HG03108 (cell line): ENCODE measurements at regions not wholly inside any gene's neighbourhood (a gene's known extent, or its start where the extent isn't known, plus 50 kb on each side); places are given as distances from the start of the nearest gene placed in this dataset.

ENCODE experiments used
- ATAC-seq: cut with Tn5 transposase; IDR thresholded peaks from one replicate; pipeline ENCODE4 v1.9.1; 2021; ENCODE audit warnings: moderate library complexity; ENCODE audit not compliant: unreplicated experiment

GRCh38 chr1:95426772-95427171 lies 192.8 kb downstream of the RWDD3 start:
- no peak for ATAC-seq

GRCh38 chr1:95427525-95427924 lies 193.5 kb downstream of the RWDD3 start:
- ATAC-seq, result no peak

DNA sequence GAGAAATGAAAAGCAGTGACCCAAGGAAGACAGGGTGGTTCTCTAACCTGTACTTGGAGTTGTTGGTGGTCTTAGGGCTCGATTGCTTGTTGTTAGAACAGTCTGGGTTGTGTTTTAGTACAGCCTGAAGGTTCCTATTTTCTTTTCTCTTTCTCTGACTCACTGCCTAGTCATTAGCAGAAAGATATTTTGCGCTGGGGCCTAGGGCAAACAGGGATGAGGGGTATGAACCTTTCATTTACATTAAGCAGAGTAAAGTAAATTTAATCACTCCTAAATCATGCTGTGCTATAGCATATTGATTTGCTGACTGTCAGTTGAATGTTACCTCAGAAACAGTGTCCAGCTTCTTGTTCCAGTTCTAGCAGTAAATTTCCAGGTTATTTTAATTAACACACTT lies 197.2 kb downstream of the RWDD3 start:
- no peak for ATAC-seq

- no peak for ATAC-seq
These were observed 201.6 kb downstream of the RWDD3 start for GRCh38 chr1:95435611-95436010.

- no peak for ATAC-seq
These were observed 203.0 kb downstream of the RWDD3 start for GRCh38 chr1:95437011-95437410.

DNA sequence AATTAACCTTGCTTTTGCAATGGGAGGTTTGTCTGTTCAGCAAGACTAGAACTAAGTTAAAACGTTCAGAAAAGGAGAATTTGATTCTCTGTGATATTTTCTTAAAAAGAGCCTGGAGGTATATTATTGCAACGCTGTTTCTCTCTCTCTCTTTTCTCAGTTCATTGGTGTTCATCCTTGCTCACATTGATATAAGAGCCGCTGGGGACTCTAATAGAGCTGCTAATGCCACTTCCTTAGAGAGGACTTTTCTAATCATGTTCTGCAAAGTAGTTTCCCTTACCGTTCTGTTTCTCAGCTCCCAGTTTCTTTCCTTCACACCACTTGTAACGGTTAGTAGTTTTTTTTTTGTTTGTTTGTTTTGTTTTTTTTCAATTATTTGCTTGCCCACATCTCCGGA lies 203.8 kb downstream of the RWDD3 start:
- no peak for ATAC-seq

- no peak for ATAC-seq
These were observed 204.4 kb downstream of the RWDD3 start for GRCh38 chr1:95438218-95438948.

GRCh38 chr1:95440511-95440910 lies 206.5 kb downstream of the RWDD3 start:
- ATAC-seq, result no peak

DNA sequence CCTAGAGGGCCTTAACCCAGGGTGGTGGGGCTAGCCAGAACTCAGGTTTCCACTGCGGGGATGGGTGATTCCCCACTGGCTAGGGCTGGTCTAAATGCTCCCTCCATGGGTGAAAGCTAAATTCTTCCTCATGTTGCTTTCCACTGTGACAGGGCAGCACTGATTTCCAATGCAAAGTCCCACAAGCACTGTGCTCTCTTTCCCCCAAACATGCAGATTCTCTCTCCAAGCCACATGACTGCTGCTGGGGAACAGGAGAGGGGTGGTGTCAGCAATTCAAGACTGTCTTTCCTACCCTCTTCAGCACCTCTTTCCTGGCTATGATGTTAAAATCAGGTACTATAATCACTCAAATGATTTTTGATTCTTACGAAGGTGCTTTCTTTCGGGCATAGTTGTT lies 215.5 kb downstream of the RWDD3 start:
- ATAC-seq, result no peak

GRCh38 chr1:95451054-95451453 lies 217.0 kb downstream of the RWDD3 start:
- no peak for ATAC-seq

GRCh38 chr1:95451904-95452303 lies 217.9 kb downstream of the RWDD3 start:
- no peak for ATAC-seq

DNA sequence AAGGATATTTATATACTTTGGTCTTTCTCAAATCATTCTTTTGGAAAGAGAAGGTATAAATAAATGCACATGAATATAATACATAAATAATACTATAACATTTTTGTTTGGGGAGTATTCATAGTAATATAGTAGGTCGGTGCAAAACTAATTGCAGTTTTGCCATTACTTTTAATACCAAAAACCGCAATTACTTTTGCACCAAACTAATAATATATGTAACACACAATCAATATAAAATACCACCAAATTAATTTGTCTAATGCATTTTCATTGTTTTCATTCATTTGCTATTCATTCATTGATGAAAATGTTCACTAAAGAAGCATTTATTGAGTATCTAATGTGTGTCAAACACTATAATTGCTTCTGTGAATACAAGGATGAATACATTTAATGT lies 219.0 kb downstream of the RWDD3 start:
- ATAC-seq, result no peak

- no peak for ATAC-seq
These were observed 233.0 kb downstream of the RWDD3 start for GRCh38 chr1:95467036-95467435.

DNA sequence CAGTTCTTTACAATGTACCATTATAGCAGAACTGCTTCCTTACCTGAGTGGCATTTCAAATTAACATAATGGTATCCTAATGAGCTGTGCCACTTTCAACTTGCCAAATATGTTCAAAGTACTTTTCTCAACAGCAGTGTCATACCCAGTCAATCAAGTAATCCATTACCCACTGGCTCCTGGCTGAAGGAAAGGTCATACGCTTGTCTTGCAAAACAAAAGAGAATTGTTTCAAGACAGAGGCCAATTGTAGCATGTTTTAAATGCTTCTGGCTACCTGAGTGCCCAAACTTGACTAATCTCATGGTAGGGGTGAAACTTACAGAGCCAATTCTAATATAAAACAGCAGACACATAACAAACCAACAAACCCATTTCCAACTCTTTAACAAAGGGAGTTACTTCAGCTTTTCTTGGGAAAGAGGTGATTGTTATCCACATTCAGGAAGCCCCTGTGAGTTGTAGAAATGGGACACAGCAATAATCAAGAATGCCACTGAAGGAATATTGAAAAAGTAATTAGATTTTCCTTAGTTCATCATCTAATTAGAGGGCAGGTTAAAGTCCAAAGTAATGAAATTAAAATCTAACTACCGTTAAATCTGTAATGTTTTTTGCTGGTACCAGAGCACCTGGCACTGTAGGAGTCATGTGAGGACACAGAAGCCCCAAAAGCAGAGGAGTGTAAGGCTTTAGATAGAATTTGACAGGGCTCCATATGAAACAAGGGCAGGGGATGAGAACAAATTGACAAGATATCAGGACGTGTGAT lies 241.9 kb downstream of the RWDD3 start:
- no peak for ATAC-seq

DNA sequence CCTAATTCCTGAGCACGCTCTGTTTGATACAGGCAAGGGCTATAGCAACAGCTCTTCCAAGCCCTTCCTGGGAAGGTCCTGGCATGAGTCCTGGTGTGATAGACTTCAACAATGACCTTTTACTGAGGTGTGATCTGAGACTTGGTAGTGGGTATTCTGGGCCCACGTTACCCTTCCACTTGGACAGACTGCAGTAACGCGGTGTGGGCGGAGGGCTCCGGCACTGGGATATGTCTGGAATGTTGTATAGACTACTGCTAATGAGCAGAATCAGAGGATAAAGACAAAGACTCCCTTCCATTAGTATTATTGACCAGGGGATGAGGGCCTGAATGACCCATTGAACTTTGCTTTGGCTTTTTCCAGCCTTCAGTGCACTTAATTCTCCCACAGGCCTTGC lies 262.3 kb downstream of the RWDD3 start:
- no peak for ATAC-seq

- no peak for ATAC-seq
These were observed 262.8 kb downstream of the RWDD3 start for GRCh38 chr1:95496773-95497172.

- no peak for ATAC-seq
These were observed 263.6 kb downstream of the RWDD3 start for GRCh38 chr1:95497566-95497965.

- no peak for ATAC-seq
These were observed 269.4 kb downstream of the RWDD3 start for GRCh38 chr1:95503278-95504030.

DNA sequence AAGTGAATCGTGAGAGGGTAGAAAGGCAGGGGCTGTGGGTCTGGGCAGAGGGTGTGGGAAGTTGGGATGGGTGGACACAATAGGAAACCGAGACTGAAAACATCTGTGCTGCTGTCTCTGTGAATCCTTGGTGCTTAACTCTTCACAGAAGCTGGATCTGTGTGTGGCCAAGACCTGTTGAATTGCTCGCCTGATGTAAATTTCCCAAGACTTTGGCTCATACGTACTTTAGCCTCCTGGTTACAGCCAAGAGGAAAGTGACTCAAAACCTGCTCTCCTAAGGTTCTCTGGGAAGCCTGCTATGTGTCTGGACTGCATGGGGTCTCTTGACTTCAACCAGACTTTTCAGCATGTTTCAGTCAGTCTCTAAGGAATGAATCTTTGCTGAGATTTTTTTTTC lies 270.3 kb downstream of the RWDD3 start:
- ATAC-seq, result no peak

DNA sequence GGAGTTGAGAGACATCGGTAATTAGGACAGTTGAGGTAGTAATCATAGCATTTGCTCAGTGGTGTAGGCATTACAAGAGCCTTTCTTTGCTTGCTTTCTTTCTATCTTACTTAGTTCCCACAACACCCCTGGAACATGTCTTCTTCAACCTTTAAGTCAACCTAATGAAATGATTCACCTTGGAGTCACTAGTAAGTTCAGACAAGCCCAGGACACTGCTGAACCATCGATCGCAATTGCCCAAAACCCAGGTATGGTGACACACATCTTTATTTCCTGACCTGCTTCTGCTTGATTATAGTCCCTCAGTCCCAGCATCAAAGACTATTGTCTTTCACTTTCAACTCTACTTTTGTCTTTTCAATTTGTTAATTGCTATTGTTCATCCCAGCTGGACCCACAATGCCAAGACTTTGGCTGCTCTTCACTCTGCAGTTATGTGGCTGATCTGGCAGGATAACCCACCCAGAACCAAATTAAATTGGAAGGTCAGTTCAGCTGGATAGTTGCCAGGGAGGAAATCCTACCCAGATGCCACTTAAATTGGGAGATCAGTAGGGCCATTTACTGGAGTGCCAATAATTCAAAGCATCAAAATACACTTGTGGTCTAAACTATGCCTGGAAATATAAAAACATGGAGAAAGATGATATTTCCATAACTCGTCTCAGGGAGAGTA lies 272.9 kb downstream of the RWDD3 start:
- ATAC-seq, result no peak

- no peak for ATAC-seq
These were observed 276.0 kb downstream of the RWDD3 start for GRCh38 chr1:95509989-95510388.
